Memory B cell (primary cell): ENCODE measurements at regions not wholly inside any gene's neighbourhood (a gene's known extent, or its start where the extent isn't known, plus 50 kb on each side); places are given as distances from the start of the nearest gene placed in this dataset.

ENCODE experiments used
- ATAC-seq: fragments of 150-1000 bp; cut with Tn5 transposase; 2 replicates; pipeline ENCODE4 v1.10.0; 2021; ENCODE audit warnings: low read depth, mild to moderate bottlenecking, moderate library complexity
- DNase-seq, 2 donors: peaks; one replicate each; pipeline ENCODE4 v3.0.0; 2022; ENCODE audit warnings: low spot score in 2 of 2
- H3K27ac Mint-ChIP-seq: one replicate; pipeline ENCODE4 v1.8.0; 2022; ENCODE audit warnings: mild to moderate bottlenecking, moderate library complexity, mixed read lengths
- H3K27me3 Mint-ChIP-seq: one replicate; pipeline ENCODE4 v1.8.0; 2022; ENCODE audit warnings: mixed read lengths
- H3K36me3 Mint-ChIP-seq: one replicate; pipeline ENCODE4 v1.8.0; 2022; ENCODE audit warnings: mild to moderate bottlenecking, mixed read lengths
- H3K4me1 Mint-ChIP-seq: one replicate; pipeline ENCODE4 v1.8.0; 2022; ENCODE audit warnings: mixed read lengths
- H3K4me3 Mint-ChIP-seq: one replicate; pipeline ENCODE4 v1.8.0; 2022; ENCODE audit warnings: mild to moderate bottlenecking, moderate library complexity, mixed read lengths
- H3K9me3 Mint-ChIP-seq: one replicate; pipeline ENCODE4 v1.8.0; 2022; ENCODE audit warnings: mixed read lengths

DNA sequence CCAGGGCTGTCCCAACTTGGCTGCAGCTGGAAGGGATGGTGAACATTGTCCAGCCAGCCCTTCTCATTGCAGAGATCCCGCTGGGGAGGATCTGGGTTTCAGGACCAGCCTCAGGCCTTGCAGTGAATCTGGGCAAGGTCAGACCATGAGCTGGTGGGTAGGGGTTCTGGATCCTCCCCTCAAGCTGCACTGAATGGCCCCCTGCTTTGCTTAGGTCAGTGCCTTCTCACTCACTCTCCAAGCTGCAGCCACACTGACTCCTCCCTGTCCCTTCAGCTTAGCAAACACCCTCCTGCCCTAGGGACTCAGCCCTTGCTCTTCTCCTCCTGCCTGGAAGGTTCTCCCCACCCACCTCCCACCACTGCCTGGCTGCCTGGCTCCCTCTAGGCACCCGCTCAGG lies 95.3 kb upstream of the KCNG1 start:
- no peak for DNase-seq
- no peak for ATAC-seq

DNA sequence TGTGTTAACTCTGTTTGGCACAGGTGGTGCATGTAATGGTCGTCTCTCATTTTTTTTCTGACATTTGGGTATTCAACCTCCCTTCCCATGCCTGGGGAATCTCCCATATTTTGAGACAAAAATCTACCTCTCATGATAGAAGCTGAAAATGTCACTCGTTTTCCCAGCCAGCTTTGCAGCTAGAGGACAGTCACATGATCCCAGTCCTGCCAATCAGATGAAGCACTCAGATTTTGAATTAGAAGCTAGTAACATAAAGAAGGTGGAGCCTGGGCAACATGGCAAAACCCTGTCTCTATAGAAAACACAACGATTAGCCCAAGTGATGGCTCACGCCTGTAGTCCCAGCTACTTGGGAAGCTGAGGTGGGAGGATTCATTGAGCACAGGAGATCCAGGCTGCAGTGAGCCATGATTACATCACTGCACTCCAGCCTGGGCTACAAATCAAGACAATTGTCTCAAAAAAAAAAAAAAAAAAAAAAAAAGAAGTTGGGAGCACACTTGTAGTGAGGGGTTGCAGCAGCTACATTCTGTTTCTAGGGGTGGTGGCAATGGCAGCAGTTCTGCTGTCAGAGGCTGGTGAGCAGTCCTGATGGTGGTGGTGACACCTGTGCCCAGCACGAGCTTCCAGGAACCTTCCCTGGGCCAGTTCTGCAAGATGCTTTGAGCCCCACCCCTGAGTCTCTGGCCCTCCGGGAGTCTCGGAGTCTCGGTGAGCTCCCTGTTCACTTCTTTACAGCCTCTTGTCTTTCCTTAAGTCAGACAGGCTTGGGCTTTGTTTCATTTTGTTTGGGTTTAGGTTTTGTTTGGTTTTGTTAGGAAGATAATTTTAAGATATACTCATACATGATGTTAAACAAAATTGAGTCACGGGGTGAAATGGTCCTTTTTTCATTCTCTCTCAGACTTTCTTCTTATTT lies 94.1 kb upstream of the KCNG1 start:
- peaks cover 2% of the 10 kb centered on the region for H3K27me3 Mint-ChIP-seq

More for the DNA sequence above, 95.3 kb upstream of the KCNG1 start:
- peaks cover under 1% of the 10 kb centered on the region for H3K36me3 Mint-ChIP-seq
- H3K4me3 Mint-ChIP-seq, result no peak overlapping the region
- no peak overlapping the region for H3K27ac Mint-ChIP-seq
- no peaks in the 10 kb centered on the region for H3K4me1 Mint-ChIP-seq
- H3K9me3 Mint-ChIP-seq, result no peaks in the 10 kb centered on the region
- peaks cover 3% of the 10 kb centered on the region for H3K27me3 Mint-ChIP-seq

DNA sequence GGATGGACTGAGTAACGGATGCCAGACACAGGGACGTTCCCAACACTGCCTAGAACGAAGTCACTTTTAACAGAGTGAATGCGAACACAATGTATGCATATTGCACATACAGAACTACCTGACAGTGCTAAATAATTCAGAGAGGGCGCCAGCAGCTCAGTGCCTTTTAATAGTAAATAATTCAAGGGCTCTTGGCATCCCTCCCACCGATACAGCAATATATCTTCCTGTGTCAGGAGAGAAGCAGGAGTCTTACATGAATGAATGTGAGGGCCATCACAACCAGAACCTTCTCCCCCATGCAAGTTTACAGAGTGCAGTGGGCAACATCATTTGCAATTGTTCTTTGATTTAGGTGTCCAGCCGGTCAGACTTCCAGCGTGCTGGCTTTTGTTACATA lies 88.4 kb upstream of the KCNG1 start:
- no peaks in the 10 kb centered on the region for H3K9me3 Mint-ChIP-seq
- peaks cover 17% of the 10 kb centered on the region for H3K27me3 Mint-ChIP-seq
- no peak for ATAC-seq
- no peak for DNase-seq
- H3K4me3 Mint-ChIP-seq, result no peak overlapping the region
- no peak overlapping the region for H3K27ac Mint-ChIP-seq
- H3K36me3 Mint-ChIP-seq, result peaks cover 2% of the 10 kb centered on the region
- H3K4me1 Mint-ChIP-seq, result no peaks in the 10 kb centered on the region

More for the DNA sequence above, 94.1 kb upstream of the KCNG1 start:
- no peak for DNase-seq
- Mint-ChIP-seq H3K27ac (no peak overlapping the region), H3K36me3 (peaks cover 2% of the 10 kb centered on the region), H3K4me1 (no peaks in the 10 kb centered on the region), H3K9me3 (no peaks in the 10 kb centered on the region), H3K4me3 (no peak overlapping the region)
- no peak for ATAC-seq

DNA sequence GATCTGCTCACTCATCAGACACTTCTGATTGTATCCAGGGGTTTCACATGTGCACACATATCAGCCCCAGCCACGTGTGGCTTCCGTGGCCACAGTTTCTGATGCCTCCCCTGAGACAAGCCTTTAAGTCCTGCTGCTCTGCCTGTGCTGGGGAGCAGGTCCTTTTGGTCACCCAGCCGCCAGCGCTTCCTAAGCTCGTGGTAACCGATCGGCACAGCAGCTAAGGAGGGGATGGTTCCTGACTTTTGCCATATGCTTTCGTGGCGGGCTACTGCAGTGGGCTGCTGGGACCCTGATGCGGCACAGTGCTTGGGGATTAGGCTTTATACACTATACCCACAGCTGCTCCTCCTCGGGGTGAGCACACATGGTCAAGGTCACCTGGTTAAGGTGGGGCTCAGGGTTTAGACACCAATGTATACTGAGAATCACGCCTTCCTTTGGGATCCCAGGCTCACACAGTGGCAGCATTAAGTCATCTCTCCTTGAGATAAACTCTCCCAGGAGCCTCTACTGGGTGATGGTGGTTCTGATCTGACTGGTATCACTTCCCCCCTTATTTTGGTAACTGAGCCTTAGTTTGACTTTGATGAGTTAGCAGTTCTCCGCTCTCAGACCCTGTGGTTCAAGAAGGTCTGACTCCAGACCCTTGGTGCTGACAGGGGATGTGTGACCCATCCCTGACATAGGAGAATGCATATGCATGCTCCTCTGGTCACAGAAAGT lies 85.9 kb upstream of the KCNG1 start:
- Mint-ChIP-seq H3K27me3 (peaks cover 17% of the 10 kb centered on the region), H3K4me3 (no peak overlapping the region), H3K36me3 (peaks cover 2% of the 10 kb centered on the region), H3K9me3 (no peaks in the 10 kb centered on the region), H3K4me1 (no peaks in the 10 kb centered on the region), H3K27ac (no peak overlapping the region)
- no peak for ATAC-seq
- no peak for DNase-seq

DNA sequence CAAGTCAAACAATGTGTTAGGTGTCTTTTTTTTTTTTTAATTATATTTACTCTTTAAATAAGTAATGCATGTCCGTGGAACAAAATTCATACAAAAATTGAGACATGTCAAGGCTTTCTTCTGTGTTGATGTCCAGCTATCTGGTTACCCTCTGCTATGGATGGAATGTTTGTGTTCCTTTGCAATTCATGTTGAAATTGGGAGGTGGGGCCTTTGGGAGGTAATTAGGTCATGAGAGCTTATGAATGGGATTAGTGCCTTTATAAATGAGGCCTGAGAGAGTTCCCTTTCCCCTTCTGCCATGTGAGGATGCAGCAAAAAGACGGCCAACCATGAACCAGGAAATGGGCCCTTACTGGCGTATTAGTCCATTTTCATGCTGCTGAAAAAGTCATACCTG lies 83.1 kb upstream of the KCNG1 start:
- Mint-ChIP-seq H3K36me3 (no peaks in the 10 kb centered on the region), H3K4me3 (no peak overlapping the region), H3K9me3 (no peaks in the 10 kb centered on the region), H3K27me3 (peaks cover 13% of the 10 kb centered on the region), H3K4me1 (peaks cover 4% of the 10 kb centered on the region), H3K27ac (no peak overlapping the region)
- no peak for ATAC-seq
- no peak for DNase-seq

DNA sequence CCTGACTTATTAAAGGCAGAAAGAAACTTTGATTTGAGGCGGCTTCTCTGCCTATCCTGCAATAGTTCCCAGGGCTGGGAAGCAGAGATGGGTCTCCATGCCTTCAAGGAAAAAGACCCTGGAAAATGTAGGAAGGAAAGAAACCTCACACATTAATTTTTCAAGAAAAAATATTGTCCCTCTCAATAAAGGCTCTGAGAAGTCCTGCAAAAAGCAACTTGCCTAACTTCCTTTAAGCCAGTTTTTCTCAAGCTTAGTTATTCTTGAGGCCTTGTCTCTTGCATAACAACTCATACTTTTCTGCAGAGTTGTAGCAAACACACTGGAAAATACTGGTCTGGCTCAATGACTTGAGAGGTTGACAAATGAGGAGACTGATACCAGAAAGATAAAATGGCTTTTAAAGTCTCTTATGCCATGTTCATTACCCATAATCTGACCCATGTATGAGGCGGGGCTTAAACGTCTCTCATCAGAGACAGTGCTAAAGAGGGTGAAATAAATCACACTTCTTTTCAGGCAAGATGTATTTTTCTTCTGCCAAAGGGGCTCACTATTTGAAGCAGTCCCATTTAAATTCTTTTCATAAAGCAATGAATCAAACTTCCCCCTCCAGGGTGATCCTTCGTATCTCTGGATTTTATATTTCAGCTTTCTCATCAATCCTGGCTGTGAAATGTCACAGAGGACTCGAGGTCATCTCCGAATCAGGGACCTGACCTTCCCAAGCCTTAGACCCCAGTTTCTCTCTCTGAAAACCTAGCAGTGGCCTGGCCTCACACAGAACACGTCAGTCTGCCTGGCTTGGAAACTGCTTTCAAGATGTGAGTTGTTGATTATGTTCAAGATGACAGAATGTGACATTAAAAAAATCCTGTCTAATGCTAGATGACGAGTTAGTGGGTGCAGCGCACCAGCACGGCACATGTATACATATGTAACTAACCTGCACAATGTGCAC lies 82.3 kb upstream of the KCNG1 start:
- Mint-ChIP-seq H3K27me3 (peaks cover 9% of the 10 kb centered on the region), H3K9me3 (no peaks in the 10 kb centered on the region), H3K36me3 (no peaks in the 10 kb centered on the region), H3K4me1 (peaks cover 11% of the 10 kb centered on the region), H3K4me3 (no peak overlapping the region), H3K27ac (no peak overlapping the region)
- DNase-seq (no peak), ATAC-seq (no peak)

DNA sequence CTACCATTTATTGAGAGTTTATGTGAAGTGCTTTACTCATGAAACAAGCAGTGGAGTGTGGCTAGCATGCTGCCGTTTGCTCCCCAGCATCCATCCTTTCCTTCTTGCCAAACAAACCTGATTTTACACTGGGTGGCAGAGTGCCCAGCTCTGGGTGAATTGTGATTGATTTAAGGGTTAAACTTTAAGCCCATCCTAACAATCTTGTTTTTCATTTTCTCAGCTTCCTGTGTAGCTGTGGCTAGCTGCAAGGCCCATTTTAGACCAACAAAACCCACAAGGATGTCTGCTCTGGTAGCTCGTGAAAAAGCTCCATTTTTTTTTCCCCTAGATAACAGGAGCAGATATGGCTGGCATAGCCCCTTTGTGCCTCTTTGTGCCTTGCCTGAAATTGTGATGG lies 77.7 kb upstream of the KCNG1 start:
- no peaks in the 10 kb centered on the region for H3K36me3 Mint-ChIP-seq
- DNase-seq, result no peak
- no peaks in the 10 kb centered on the region for H3K27me3 Mint-ChIP-seq
- no peak overlapping the region for H3K4me3 Mint-ChIP-seq
- no peak for ATAC-seq
- H3K27ac Mint-ChIP-seq, result no peak overlapping the region
- peaks cover 17% of the 10 kb centered on the region for H3K4me1 Mint-ChIP-seq
- H3K9me3 Mint-ChIP-seq, result no peaks in the 10 kb centered on the region

DNA sequence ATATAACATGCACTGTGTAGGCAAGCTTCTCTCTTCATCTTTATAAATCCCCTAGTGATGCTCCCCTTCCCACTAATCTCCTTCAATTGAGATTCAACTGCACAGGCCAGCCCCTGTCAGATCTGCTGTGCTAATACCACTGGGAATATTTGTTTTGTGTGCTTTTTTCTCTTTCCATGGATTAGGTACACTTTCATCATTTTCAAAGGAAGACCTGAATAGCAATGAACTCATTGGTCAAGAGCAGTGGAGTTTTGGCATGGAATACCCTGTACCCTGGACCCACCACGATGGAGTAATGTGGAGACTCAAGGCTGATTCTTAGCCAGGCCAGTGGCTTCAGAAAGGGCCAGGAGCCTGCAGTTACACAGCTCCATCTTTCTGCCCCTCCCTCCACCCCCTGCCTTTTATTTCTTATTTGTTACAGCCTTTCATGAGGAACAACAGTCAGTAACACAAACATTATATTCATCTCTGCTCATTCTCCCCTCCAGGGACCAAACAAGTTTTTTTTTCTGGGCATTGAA lies 75.4 kb upstream of the KCNG1 start:
- H3K27me3 Mint-ChIP-seq, result peaks cover 5% of the 10 kb centered on the region
- ATAC-seq (no peak), DNase-seq (no peak)
- H3K9me3 Mint-ChIP-seq, result no peaks in the 10 kb centered on the region
- no peak overlapping the region for H3K4me3 Mint-ChIP-seq
- no peak overlapping the region for H3K27ac Mint-ChIP-seq
- H3K36me3 Mint-ChIP-seq, result no peaks in the 10 kb centered on the region
- H3K4me1 Mint-ChIP-seq, result peaks cover 17% of the 10 kb centered on the region

DNA sequence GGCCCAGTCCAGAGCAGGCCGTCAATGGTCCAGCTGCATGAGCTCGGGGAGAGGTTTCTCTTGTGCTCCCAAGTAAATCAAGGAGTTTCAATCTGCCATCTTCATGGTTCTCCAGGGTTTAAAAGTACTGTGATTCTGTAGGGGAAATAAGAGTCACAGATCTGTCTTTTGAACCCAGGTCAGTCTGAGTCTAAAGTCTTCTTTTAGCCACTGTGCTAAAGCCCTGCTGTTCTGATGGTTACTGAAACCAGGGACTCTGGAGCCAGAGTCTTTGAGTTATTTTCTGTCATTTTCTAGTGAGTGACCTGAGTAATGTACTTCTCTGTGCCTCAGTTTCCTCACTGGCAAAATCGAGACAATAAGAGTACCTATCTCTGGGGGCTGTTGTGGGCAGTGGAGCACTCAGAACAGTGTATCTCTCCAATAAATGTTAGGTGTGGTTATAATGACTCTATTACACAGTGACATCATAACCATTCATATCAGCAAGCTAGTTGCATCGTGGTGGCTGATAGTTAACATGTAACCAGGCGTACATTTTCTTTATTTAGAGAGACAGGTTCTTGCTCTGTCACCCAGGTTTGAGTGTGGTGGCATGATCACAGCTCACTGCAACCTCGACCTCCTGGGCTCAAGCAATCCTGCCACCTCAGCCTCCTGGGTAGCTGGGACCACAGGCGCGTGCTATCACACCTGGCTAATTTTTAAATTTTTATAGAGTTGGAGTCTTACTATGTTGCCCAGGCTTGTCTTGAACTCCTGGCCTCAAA lies 74.6 kb upstream of the KCNG1 start:
- DNase-seq, result no peak

DNA sequence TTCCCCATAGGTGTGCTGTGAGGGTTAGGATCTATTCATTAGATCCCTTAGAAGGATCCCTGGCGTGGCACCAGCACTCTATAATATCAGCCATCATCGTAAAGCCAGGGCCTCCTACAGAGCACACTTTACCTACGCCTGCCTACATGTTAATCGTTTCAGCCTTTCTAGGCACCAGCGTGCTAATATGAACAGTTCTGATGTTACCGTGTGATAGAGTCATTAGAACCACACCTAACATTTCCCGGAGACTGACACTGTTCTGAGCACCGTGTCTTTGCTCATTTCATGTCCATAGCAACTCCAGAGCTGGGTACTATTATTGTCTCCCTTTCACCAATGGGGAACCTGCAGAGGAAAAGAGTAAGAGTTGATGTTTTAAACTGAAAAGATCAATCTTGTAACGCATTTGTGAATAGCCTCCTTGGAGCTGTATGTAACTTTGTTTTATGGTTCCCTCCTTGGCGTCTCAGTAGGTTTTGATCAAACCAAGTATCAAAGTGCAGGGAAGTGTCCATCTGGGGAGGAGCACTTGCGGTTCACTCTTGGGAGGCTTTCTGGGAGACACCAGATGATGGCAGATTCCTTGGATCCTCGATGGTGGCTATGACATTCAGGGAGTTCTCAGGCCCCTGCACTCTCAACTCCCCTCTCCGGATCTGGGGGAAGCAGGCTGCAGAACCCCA lies 73.8 kb upstream of the KCNG1 start:
- peaks cover 10% of the 10 kb centered on the region for H3K27me3 Mint-ChIP-seq
- DNase-seq (no peak), ATAC-seq (no peak)
- H3K27ac Mint-ChIP-seq, result no peak overlapping the region
- no peaks in the 10 kb centered on the region for H3K36me3 Mint-ChIP-seq
- H3K4me1 Mint-ChIP-seq, result peaks cover 21% of the 10 kb centered on the region
- H3K9me3 Mint-ChIP-seq, result no peaks in the 10 kb centered on the region
- H3K4me3 Mint-ChIP-seq, result no peak overlapping the region

More for the DNA sequence above, 74.6 kb upstream of the KCNG1 start:
- peaks cover 5% of the 10 kb centered on the region for H3K27me3 Mint-ChIP-seq
- H3K9me3 Mint-ChIP-seq, result no peaks in the 10 kb centered on the region
- H3K27ac Mint-ChIP-seq, result no peak overlapping the region
- H3K4me1 Mint-ChIP-seq, result peaks cover 17% of the 10 kb centered on the region
- ATAC-seq, result no peak
- H3K4me3 Mint-ChIP-seq, result no peak overlapping the region
- no peaks in the 10 kb centered on the region for H3K36me3 Mint-ChIP-seq

DNA sequence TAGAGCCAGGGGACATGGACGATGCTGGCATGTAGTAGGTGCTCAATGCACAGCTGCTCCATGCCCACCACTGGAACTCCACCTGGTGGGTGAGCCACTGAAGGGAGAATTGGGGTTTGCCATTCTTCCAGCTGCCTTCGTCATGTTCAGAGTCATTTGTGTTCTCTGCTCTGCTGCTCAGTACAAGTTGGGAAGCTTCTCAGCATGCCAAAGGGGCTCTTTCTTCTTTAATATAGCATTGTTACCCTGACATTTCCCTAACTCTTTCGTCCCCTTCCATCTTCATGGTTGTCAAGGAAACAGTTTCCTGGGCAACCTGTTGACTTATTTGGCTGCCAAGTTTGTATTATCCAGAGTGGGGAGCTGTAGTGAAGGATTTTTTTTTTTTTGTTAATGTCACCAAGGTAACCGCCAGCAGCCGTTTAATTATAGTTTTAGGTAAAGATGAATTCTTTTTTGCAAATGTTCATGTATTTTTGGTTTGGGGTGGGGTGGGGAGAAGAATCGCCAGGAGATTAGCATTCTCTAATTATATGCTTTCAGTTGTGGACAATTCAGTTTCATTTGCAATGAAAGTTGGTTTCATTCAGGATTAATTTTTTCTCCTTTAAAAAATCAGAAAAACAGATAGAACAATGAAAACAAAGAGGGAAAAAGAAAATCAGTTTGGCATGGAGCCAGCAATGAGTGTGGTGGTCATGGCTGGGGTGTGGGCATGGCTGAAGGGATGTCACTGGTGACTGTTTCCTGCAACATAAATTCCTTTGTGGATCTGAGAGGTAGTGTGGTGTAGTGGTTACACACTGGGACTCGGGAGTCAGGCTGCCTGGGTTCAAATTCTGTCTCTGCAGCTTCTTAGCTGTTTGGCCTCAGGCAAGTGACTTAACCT lies 73.0 kb upstream of the KCNG1 start:
- no peak overlapping the region for H3K4me3 Mint-ChIP-seq
- no peak for ATAC-seq
- no peaks in the 10 kb centered on the region for H3K9me3 Mint-ChIP-seq
- H3K36me3 Mint-ChIP-seq, result no peaks in the 10 kb centered on the region
- H3K4me1 Mint-ChIP-seq, result peaks cover 22% of the 10 kb centered on the region
- peaks cover 16% of the 10 kb centered on the region for H3K27me3 Mint-ChIP-seq
- H3K27ac Mint-ChIP-seq, result no peak overlapping the region
- no peak for DNase-seq

DNA sequence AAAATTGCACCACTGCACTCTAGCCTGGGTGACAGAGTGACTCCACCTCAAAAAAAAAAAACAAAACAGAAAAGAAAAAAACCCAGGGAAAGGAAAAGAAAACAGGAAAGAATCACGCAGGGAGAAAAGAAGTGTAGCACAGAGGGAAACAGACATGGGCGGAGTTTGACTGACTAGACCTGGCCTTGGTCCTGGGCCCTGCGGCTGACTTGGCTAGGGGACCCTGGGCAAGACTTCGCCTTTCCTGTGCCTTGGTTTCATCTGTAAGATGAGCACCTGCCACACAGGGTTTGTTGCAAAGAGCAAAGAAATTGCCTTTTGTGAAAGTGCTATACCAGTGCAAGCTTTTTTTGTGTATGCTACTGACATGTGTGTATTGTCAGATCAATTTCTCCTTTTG lies 71.3 kb upstream of the KCNG1 start:
- peaks cover 18% of the 10 kb centered on the region for H3K27me3 Mint-ChIP-seq
- no peak overlapping the region for H3K4me3 Mint-ChIP-seq
- H3K36me3 Mint-ChIP-seq, result no peaks in the 10 kb centered on the region
- ATAC-seq, result no peak
- no peaks in the 10 kb centered on the region for H3K9me3 Mint-ChIP-seq
- DNase-seq, result no peak
- no peak overlapping the region for H3K27ac Mint-ChIP-seq
- H3K4me1 Mint-ChIP-seq, result peaks cover 13% of the 10 kb centered on the region
